Endothelial cell of umbilical vein (primary cell): ENCODE measurements at regions not wholly inside any gene's neighbourhood (a gene's known extent, or its start where the extent isn't known, plus 50 kb on each side); places are given as distances from the start of the nearest gene placed in this dataset.

ENCODE experiments used
- BruUV-seq: library from RNA; stranded (reverse); fragments of 400-500 nt; replicated peaks from 2 replicates; lab custom pipeline; 2021; lab: Mats Ljungman, UMichigan
- CTCF ChIA-PET: fragments of 300-600, 350-600 bp; sonication (Branson Sonifier 250); formaldehyde crosslinking; loops from one replicate; lab custom pipeline; 2021; ENCODE audit warnings: antibody characterized with exemption, inconsistent platforms; lab: Charles Lee
- POLR2A ChIA-PET: fragments of 300-600, 350-600 bp; sonication (Branson Sonifier 250); formaldehyde crosslinking; loops from one replicate; lab custom pipeline; 2021; ENCODE audit warnings: antibody characterized with exemption, inconsistent platforms; lab: Charles Lee
- DNase-seq: peaks from one replicate; pipeline ENCODE4 v3.0.0-alpha.2; 2011; ENCODE audit warnings: low read depth, low spot score
- FAIRE-seq: peaks from 2 replicates; lab custom pipeline; 2011; peaks lifted over from hg19 to GRCh38; lab: Jason Lieb, UNC
- H2AFZ ChIP-seq: 2 replicates; pipeline ENCODE4 v1.6.0; 2012; ENCODE audit warnings: low read depth, low read length, control low read depth, inconsistent platforms
- H3K27ac ChIP-seq: 2 replicates; pipeline ENCODE4 v1.5.1; 2011; ENCODE audit warnings: low read depth, mild to moderate bottlenecking, control low read depth, low read length, moderate library complexity; ENCODE audit not compliant: insufficient read depth
- H3K27me3 ChIP-seq, 2 experiments: 2 replicates each; pipeline versions ENCODE4 v1.6.0 to v1.6.1; 2011; ENCODE audit warnings: low read length in 2 of 2, mixed read lengths in 1 of 2; ENCODE audit not compliant: control insufficient read depth in 2 of 2, insufficient read depth in 2 of 2
- H3K36me3 ChIP-seq, 2 experiments: 2 replicates in 1 of 2; 3 replicates in 1 of 2; pipeline ENCODE4 v1.5.1; 2011; ENCODE audit warnings: low read length in 2 of 2, mild to moderate bottlenecking in 1 of 2, moderate library complexity in 1 of 2; ENCODE audit not compliant: control insufficient read depth in 2 of 2, insufficient read depth in 2 of 2; ENCODE audit errors: extremely low read depth in 1 of 2
- H3K4me1 ChIP-seq: 3 replicates; pipeline ENCODE4 v1.5.1; 2011; ENCODE audit warnings: mild to moderate bottlenecking, low read length; ENCODE audit not compliant: control insufficient read depth, insufficient read depth; ENCODE audit errors: extremely low read depth
- H3K4me2 ChIP-seq: 2 replicates; pipeline ENCODE4 v1.6.1; 2011; ENCODE audit warnings: low read length, control low read depth, mixed read lengths; ENCODE audit not compliant: insufficient read depth
- H3K4me3 ChIP-seq, 3 experiments: fragments of 200-600 bp in 1 of 3; sonication (generic), shearing (Covaris generic) in 1 of 3; replicated peaks in 1 of 3; 2 replicates each; pipeline ENCODE4 v1.5.1; 2011 to 2016; ENCODE audit warnings: control low read depth in 3 of 3, low read length in 3 of 3, mild to moderate bottlenecking in 2 of 3, inconsistent platforms in 1 of 3, low read depth in 1 of 3, moderate library complexity in 1 of 3; ENCODE audit not compliant: insufficient read depth in 1 of 3
- H3K79me2 ChIP-seq: 2 replicates; pipeline ENCODE4 v1.6.0; 2012; ENCODE audit warnings: low read length, inconsistent platforms; ENCODE audit not compliant: control insufficient read depth, insufficient read depth
- H3K9ac ChIP-seq: replicated peaks from 2 replicates; pipeline ENCODE3; 2011; ENCODE audit warnings: low read length, control low read depth; ENCODE audit not compliant: insufficient read depth; ENCODE audit errors: extremely low read depth
- H3K9me1 ChIP-seq: replicated peaks from 3 replicates; pipeline ENCODE4 v1.6.0; 2011; ENCODE audit warnings: mild to moderate bottlenecking, low read length; ENCODE audit not compliant: control insufficient read depth, insufficient read depth; ENCODE audit errors: extremely low read depth
- H3K9me3 ChIP-seq: replicated peaks from 2 replicates; pipeline ENCODE4 v1.5.1; 2012; ENCODE audit warnings: low read length, inconsistent platforms; ENCODE audit not compliant: control insufficient read depth, insufficient read depth
- H4K20me1 ChIP-seq: replicated peaks from 2 replicates; pipeline ENCODE3; 2011; ENCODE audit warnings: mild to moderate bottlenecking, low read length; ENCODE audit not compliant: control insufficient read depth, insufficient read depth; ENCODE audit errors: extremely low read depth
- EZH2 ChIP-seq: IDR thresholded peaks from 2 replicates; pipeline ENCODE4 v1.6.1; 2012; ENCODE audit warnings: borderline replicate concordance, low read depth, mild to moderate bottlenecking, moderate library complexity, low read length, inconsistent platforms; ENCODE audit not compliant: severe bottlenecking
- FOS ChIP-seq: IDR thresholded peaks from 2 replicates; pipeline ENCODE4 v1.6.1; 2011; ENCODE audit warnings: mild to moderate bottlenecking, low read length, moderate library complexity, borderline replicate concordance; ENCODE audit not compliant: insufficient read depth
- GATA2 ChIP-seq: IDR thresholded peaks from 2 replicates; pipeline ENCODE4 v1.7.0; 2011; ENCODE audit warnings: low read depth, mild to moderate bottlenecking, moderate library complexity, mixed read lengths, low read length; ENCODE audit not compliant: insufficient read length, insufficient read depth
- JUN ChIP-seq: IDR thresholded peaks from 2 replicates; pipeline ENCODE4 v1.6.1; 2011; ENCODE audit warnings: borderline replicate concordance, low read depth; ENCODE audit not compliant: insufficient read length, insufficient read depth
- MYC ChIP-seq: IDR thresholded peaks from one replicate; pipeline ENCODE4 v1.6.1; 2011; ENCODE audit warnings: mild to moderate bottlenecking, low read depth, low read length
- POLR2A ChIP-seq: IDR thresholded peaks from 2 replicates; pipeline ENCODE4 v1.6.1; 2012; ENCODE audit warnings: low read depth, mild to moderate bottlenecking, control low read depth, low read length
- POLR2AphosphoS5 ChIP-seq: IDR thresholded peaks from 2 replicates; pipeline ENCODE4 v1.6.1; 2012; ENCODE audit warnings: low read depth, mild to moderate bottlenecking, control low read depth, low read length, moderate library complexity; ENCODE audit not compliant: insufficient read depth
- dilution Hi-C: fragments of 300-500 bp; cut with MboI; formaldehyde crosslinking; loops from one replicate; pipeline ENCODE4 v1.15.0; 2019; ENCODE audit warnings: low sequenced_read_pairs; ENCODE audit not compliant: extremely low pct_ligation_motif_present
- intact Hi-C: fragments of 100-400 bp; cut with micrococcal nuclease; formaldehyde crosslinking; loops from one replicate; pipeline ENCODE4 v1.10.0; 2022
- TF ChIP-seq, protein P1 (sequence below): IDR thresholded peaks from 2 replicates; pipeline ENCODE4 v1.6.1; 2011; ENCODE audit not compliant: insufficient read depth, insufficient read length
- TF ChIP-seq, protein P2 (sequence below), 2 donors: IDR thresholded peaks; 1 replicate in 1 of 2; 2 replicates in 1 of 2; pipeline ENCODE4 v1.5.1; 2011; ENCODE audit warnings: low read length in 2 of 2, mild to moderate bottlenecking in 2 of 2, moderate library complexity in 2 of 2, control low read depth in 1 of 2, inconsistent platforms in 1 of 2, low read depth in 1 of 2; ENCODE audit not compliant: insufficient read depth in 1 of 2; ENCODE audit errors: extremely low read depth in 1 of 2

DNA sequence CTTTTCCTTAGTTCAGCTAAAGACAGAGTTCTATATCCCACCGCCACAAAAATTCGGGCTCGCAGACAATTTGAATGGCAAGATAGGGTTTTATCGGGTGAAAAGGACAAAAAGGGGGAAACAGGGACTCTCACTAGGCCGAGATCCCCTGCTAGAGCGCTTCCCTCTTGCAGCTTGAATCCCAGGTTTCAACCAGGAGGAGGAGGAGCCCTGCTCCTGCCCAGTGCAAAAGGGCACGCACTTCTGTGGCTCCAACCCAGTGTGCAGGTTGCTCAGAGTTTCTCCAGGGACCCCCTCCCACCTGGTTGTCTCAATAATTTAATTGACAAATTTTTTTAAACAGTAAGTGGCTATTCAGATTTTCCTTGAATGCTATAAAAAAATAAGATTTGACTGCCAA is 152.6 kb upstream of the LUZP2 start:
- TF ChIP-seq POLR2A (no peak), FOS (no peak), JUN (no peak), MYC (no peak), POLR2AphosphoS5 (no peak), EZH2 (no peak), GATA2 (no peak)
- TF ChIP-seq, protein P1, sequence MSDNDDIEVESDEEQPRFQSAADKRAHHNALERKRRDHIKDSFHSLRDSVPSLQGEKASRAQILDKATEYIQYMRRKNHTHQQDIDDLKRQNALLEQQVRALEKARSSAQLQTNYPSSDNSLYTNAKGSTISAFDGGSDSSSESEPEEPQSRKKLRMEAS: no peak
- TF ChIP-seq, protein P2, sequence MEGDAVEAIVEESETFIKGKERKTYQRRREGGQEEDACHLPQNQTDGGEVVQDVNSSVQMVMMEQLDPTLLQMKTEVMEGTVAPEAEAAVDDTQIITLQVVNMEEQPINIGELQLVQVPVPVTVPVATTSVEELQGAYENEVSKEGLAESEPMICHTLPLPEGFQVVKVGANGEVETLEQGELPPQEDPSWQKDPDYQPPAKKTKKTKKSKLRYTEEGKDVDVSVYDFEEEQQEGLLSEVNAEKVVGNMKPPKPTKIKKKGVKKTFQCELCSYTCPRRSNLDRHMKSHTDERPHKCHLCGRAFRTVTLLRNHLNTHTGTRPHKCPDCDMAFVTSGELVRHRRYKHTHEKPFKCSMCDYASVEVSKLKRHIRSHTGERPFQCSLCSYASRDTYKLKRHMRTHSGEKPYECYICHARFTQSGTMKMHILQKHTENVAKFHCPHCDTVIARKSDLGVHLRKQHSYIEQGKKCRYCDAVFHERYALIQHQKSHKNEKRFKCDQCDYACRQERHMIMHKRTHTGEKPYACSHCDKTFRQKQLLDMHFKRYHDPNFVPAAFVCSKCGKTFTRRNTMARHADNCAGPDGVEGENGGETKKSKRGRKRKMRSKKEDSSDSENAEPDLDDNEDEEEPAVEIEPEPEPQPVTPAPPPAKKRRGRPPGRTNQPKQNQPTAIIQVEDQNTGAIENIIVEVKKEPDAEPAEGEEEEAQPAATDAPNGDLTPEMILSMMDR (IDR thresholded peaks at IDR 0.05; ENCODE audit: extremely low read depth in 1 of 2, insufficient read depth in 1 of 2, low read depth in 1 of 2, low read length in 2 of 2): no peak
- no peak for FAIRE-seq
- H3K36me3 ChIP-seq: no peaks in the 10 kb centered on the region
- H3K9me1 ChIP-seq: no peaks in the 10 kb centered on the region
- H3K4me1 ChIP-seq: no peaks in the 10 kb centered on the region
- DNase-seq: no peak
- no peak overlapping the region for H3K9ac ChIP-seq
- BruUV-seq: no TSS peak
- H4K20me1 ChIP-seq: no peaks in the 10 kb centered on the region
- no peaks in the 10 kb centered on the region for H3K9me3 ChIP-seq
- H3K79me2 ChIP-seq: no peaks in the 10 kb centered on the region
- no peaks in the 10 kb centered on the region for H3K27me3 ChIP-seq
- ChIA-PET CTCF (no interaction called here), POLR2A (no interaction called here)
- dilution Hi-C loops (no loop called here), intact Hi-C loops (no loop called here)
- H2AFZ ChIP-seq: no peak overlapping the region
- H3K4me3 ChIP-seq: no peak overlapping the region
- no peak overlapping the region for H3K4me2 ChIP-seq
- H3K27ac ChIP-seq: no peak overlapping the region
